Hematopoietic multipotent progenitor cell (in vitro differentiated cells): ENCODE measurements at regions not wholly inside any gene's neighbourhood (a gene's known extent, or its start where the extent isn't known, plus 50 kb on each side); places are given as distances from the start of the nearest gene placed in this dataset.

ENCODE experiments used
- DNase-seq, 3 donors: peaks; one replicate each; pipeline ENCODE4 v3.0.0-alpha.2; 2011 to 2015; ENCODE audit warnings: low read depth in 2 of 3, low spot score in 2 of 3

DNA sequence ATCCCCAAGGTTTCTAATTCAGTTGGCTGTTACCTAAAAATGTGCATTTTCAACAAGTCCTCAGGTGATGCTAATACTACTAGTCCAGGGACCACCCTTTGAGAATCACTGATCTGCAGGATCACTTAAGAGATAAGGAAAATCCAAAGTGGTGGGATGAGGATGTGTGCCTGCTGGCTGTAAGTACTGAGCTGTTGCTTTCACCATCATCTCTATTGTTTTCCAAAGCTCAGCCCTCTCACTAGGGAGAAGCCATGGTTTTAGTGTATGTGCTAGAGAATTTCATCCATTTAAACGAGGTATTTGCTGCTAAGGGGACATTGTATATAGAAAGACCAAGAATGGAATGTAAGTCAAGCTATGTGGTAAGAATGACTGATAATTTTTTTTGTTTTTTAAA lies 202.3 kb downstream of the KIF21A start:
- no peak for DNase-seq

DNA sequence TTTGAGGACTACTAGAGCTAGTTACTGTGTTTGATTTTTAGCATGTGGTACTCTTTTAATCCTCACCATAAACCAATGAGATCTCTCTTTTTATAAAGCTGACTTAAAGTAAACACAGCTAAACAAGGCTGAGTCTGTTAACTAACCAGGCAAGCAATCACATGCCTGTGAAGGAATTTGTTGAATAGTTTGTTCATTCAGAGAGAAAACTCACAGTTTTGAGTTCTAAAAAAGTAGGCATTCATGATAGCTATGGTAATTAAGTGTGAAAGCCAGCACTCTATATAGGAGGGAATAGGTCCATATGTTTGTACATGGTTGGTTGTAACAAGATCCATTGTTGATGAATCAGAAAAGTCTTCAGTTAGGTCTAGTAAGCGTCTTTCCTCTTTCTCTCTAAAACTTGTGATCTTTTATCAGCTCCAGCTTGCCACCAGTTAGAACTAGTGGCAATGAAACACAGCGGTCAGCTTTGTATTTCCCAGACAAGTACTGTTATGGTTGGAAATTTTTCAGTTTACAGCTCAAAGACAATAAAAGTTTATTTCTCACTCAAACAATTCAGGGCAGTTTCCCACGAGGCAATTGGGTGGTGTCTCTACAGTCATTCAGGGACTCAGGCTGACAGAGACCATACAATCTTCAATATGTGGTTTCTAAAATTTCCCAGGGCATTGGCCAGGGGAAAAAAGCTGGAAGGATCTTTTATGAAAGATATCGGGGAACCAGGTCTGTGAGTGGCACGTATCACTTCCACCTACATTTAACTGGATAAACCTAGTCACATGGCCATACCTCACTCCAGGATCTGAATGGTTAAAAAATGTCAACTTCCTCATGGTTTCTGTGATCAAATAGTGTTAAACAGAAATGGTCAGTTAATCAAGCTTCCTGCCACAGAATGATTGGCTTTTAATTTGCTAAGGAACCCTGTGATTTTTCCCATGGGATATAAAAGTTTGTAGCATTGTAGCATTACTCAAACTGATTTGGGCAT lies 203.1 kb downstream of the KIF21A start:
- no peak for DNase-seq

DNA sequence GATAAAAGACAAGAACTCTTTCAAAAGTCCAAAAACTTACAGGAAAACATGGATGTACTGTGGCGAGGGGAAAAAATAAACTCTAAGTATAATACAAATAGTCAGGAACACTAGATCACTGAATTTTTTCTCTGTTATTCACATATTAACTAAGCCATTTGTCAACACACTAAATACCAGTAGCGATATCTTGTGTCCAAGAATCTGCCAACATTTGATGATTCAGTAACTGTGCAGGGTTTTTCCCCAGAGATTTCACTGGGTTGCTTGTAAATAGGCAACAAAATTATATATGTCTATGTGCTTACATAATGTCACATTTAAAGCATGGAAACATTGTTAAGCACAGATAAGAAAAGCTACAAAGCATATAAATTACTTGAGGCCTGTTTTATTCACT lies 205.9 kb downstream of the KIF21A start:
- no peak for DNase-seq

DNA sequence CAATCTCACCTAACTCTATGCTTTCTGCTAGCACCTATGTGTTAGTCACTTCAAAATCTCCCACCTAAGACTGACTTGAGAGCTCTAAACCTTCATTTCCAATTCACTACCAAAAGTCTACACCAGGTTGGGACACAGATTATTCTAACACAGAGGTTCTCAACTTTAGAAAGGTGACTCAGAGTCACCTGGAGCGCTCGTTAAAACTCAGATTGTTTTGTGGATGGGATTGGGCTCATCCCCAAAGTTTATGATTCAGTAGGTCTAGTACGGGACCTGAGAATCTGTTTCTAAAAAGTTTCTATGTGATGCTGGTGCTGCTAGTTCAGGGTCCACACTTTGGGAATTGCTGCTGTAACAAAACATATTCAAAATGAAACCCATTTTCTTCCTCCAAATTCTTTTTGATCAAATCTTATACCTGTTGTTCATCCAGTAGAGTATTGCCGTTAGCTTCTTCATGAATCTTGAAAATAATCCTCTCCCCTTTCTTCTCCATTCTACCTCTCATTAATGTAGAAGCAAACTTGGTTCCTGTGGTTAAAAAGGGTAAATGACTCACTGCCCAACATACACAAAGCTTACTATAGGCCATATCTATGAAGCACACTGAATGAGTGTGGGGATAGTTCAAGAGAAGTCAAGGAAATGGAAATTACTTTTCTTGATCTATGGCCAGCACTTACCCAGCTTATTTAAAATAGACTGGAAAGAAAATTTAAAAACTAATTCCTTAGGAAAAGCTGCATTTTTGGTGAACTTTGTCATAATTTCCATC lies 206.7 kb downstream of the KIF21A start:
- DNase-seq: no peak

DNA sequence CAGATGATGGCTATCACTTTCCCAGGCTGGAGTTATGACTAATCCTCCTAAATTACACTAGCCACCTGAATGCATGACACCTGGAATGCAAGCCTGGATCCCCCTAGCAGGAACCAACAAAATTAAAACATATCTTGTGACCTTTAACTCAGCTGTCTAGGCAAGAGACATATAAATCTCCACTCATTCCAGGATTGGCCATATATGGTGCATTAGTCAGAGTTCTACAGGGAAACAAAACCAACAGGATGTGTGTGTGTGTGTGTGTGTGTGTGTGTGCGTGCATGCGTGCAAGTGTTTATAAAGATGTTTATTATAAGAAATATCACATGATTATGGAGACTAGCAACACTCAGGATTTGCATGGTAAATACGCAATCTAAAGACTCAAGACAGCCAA lies 212.8 kb downstream of the KIF21A start:
- no peak for DNase-seq

DNA sequence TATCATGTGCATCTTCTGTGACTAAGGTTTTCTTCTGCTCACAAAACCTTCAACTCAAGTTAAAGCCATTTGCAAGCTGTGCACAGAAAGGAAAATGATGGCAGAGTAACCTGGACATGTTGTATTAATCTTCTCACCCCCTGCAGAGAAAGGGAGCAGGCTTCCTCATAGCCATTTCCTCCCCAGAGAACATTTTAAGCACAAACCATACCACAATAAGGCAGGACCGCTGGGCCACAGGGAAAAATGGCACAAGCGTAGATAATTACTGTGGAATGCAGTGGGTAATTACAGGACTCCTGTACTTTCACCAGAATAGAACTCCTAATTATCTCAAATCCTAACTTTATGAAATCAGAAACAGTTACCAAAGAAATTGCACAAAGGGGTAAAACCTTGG lies 215.7 kb downstream of the KIF21A start:
- DNase-seq: no peak

DNA sequence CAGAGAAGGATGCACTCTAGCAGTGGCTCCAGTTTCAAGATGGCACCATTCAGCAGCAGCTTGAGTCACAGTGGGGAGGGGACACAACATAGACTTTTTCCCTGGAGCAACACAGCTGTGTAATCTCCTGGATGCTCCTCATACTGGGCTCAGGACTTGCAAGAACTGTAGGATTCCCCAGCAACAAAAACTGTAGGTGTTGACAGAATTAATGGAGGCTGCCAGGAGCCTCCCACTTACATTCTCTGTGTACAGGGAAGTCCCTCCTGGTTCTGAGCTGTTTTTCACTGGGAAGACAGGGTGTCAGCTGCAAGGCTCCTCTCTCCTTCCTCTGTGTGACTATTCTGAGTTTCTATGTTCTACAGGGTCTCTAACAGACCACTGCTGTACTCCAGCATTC lies 217.9 kb downstream of the KIF21A start:
- no peak for DNase-seq

DNA sequence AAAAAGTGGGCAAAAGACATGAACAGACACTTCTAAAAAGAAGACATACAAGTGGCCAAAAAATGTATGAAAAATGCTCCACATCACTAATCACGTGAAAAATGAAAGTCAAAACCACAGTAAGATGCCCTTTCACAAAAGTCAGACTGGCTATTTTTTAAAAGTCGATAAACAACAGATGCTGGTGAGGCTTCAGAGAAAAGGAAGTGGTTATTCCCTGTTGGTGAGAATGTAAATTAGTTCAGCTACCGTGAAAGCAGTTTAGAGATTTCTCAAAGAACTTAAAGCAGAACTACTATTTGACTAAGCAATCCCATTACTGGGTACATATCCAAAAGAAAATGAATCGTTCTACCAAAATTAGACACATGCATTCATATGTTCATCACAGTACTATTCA lies 237.0 kb downstream of the KIF21A start:
- no peak for DNase-seq

DNA sequence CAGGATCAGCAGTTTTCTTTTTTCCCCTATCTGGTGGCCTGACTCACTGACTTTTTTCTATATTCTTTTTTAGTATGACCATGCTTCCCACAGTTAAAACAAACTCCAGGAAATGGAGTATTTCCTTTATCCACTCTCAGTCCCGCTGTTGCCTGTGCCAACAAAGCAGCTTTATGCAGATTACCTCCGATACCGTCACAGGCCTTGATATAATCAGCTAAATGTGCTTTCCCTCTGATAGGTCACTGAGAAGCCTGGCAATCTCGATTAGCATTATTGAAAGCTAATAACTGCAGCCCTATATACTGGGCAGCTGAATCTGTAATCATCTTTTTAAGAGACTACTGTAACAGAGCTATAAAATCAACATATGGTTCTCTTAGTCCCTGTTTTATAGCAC lies 243.6 kb downstream of the KIF21A start:
- no peak for DNase-seq

DNA sequence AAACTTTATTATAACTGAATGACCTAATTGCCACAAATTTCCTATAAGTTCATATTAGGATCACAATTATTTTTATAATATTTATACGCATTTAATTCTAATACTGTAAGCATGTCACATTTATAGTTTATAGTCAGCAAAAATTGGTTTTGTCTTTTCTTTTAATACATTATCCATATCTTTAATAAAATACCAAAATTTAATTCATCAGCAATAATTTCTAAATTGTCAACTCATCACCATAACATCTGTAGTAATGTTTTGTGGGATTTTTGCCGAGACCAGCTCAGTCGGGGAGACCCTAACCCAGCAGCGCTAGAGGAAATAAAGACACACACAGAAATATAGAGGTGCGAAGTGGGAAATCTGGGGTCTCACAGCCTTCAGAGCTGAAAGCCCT lies 254.2 kb downstream of the KIF21A start:
- DNase-seq: no peak

DNA sequence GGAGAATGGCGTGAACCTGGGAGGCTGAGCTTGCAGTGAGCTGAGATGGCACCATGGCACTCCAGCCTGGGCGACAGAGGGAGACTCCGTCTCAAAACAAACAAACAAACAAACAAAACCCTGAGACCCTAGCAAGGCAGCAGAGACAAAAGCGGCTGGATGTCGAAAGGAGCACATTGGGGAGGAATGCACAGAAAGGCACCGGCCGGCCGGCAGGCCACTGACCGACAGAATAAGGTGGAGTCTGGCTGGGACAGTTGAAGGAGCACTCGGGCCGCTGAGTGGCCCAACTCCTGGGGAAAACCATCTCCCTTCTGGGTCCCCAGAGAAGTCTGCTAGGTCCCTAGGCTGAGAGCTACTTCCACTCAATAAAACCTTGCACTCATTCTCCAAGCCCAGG lies 256.2 kb downstream of the KIF21A start:
- DNase-seq: no peak

DNA sequence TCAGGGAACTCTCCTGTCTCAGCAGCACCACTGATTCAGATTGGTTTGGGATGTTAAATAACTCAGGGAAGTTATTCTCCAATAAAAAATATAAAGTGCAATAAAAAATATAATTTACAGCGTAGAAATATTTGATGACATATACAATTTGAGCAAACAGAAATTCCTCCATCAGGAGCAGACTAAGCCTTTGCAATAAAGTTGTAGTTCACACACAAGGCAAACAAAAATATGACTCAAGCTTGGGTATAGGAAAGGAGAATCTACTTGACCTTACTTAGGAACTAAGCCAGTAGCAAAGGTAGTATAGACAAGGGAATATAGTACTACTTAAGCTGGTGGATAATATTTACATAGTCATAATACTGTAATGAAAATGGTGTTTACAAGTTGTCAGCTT lies 264.1 kb downstream of the KIF21A start:
- DNase-seq: no peak

DNA sequence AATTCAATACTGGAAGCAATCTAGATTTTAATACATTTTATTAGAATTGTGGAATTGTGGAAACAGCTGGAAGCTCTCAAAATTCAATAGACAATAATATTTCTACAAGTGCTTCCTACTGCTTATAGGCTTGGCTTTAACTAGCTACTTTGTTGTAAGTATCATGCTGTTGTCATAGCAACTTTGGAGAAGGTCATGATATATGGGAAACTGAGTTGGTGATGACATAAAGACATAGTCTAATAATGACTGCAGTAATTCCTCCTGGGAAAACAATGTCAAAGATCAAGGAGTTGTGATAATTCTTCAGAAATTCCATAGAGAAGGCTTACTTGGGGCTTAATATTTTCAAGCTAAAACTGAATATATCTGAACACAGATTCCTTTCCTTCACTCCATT lies 266.6 kb downstream of the KIF21A start:
- no peak for DNase-seq

DNA sequence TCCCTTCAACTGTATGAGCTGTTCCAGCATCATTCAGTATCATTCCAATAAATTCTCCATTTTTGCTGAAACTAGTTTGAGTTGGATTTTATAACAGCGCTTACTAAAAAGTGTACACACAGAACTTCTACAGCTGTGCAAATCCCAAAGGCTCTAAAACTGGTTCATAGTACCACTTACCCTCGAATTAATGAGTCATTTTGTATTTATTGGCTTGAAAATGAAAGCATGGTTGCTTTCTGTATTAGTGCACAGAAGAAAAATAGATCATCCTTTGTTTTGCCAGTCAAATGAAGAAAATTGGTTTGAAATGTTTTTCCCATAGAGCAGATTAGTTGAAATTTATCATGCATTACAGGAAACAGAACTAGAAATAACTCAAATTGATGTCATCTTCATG lies 268.3 kb upstream of the CPNE8 start:
- no peak for DNase-seq

DNA sequence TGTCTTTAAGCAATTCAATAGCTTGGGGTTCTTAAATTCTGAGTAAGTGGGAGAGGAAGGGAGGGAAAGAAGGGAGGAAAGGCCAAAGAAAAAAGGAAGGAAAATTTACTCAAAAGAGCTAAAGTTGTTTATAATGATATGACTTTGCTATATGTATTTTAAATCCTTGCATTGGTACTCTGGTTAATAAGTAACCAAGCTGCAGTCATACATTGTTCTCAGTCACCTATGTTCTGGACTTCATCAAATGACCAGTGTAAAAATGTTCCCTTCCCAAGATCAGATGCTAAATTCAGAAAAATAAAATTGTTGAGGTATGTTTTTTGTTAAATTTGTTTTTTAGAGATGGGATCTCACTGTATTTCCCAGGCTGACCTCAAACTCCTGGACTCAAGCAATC lies 259.9 kb upstream of the CPNE8 start:
- no peak for DNase-seq

DNA sequence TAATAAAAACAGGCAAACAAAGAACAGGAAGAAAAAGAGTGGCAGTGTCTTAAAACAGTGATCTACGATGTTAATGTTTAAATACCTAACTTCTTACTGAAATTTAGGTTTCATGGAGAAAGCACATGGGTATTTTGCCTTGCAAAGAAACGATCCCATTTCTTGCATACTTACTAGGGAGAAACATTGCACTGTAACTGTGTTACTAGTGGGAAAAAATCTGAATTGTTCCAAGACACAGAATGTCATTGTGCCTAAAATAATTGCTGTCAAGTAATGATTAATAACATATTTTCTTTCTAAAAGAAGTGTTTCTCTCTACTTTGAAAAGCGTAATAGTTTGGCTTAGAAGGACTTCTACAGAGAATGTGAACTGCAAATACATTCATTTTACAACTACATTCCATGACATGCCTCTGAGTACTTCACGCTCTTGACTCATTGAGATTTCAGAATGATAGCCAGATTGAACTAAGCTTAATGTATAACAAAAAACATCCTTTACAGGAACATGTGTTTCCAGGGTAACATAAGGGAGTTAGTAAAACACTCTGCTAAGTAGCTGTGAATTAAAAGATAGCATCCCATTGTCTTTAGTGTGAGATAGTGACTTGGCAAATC lies 256.2 kb upstream of the CPNE8 start:
- DNase-seq: no peak

DNA sequence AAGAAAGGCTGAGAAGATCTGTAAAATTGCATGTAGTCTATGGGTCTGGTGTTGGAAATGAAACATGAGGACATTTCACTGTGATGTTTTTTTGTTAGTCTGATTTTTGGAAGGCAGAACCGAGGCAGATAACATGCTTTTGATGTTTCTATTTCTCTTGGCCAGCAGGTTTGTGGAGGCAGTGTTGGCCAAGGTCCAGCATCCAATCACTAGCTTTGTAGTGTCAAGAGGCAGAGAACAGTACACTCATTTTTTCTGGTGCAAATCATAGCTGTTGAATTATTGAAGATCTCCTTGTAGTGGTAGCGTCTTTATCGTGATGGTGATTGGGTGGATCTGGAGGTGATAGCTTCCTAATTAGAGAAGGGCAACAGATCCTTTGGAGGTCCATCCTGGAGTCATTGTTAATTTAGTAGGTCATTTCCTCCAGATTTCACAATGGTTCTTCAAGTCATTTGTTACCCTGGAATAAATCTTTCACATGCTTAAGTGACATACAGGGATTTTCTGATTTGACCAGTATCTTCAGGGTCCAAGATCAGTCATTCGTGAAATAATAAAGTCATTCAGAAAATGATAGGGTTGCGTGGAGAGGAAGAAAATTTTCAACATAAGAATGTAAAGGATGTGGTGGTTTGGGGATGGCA lies 252.4 kb upstream of the CPNE8 start:
- no peak for DNase-seq

DNA sequence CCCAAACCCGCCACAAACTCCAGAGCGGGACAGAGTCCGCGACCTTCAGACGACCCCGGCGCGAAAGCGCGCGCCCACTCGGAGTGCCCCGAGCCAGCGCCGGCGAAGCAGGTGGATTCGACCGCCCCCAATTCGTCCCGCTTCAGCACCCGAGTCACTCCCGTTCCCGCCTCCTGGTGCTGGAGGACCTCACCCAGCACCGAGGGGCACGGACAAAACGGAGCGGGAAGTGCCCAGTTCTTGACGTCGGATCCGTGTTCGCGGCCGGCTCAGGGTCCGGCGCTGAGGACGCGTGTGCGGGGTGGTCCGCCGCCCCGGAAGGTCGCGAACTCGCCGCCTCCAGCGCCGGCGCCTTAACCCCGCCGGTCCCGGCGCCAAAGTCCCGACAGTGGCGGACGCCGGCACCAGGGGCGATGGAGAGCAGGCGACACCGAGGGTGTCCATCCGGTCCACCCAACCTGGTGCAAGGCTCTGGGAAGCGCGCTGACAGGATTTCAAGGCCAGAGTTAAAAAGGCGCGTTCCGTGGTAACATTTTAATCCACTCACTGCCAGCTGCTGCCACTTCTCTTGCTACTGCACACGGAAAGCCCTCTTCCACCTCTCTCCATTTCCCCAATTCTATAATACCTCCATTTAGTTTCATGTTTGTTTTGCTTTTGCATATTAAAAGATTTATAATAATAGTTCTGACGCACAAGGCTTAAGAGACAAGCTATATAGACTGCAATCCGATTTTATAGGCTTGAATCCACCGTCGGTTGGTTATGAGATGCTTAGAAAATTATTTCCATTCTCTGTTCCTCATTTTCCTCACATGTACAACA lies 240.0 kb upstream of the CPNE8 start:
- peak in 2 of 3 donors; percentile 10 to 28 for DNase-seq

DNA sequence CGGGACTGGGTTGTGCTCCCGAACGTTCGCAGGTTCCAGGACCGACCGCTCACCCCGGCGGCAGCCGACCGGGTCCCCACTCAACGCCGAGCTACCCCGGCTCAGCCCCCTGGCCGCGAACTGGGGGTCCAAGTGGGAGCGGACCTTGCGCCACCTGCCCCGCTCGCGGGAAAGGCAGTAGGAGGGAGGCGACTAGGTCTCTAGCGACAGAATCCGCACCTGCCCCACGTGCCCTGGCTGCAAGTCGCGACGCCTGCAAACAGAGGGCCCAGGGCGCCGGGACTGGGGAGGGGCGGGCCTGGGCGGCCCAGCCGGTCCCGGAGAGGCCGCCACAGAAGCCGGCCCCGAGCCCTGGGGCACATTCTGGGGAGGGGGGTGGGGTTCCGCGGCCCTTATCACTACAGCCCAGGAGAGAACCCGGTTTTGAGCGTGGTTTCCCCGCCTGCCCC lies 239.2 kb upstream of the CPNE8 start:
- peak in 2 of 3 donors; percentile 2 to 14 for DNase-seq

DNA sequence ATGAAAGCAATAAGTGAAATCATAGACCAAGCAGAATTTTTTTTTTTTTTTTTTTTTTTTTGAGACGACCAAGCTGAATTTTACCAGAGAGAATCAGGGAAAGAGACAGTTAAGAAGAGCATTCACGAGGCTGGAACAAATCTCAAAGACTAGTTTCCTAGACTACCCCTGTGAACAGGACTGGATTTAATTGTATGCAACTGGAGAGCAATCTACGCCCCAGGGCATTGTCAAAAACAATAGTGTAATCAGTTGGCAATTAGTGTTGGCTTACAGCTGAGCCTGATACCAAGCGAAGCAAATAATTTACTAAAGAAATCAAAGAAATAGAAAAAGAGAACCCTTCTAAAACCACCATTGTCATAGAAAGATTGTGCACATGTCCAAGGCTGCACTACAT lies 232.9 kb upstream of the CPNE8 start:
- DNase-seq: no peak
